GM18909 (cell line): ENCODE measurements at regions not wholly inside any gene's neighbourhood (a gene's known extent, or its start where the extent isn't known, plus 50 kb on each side); places are given as distances from the start of the nearest gene placed in this dataset.

Experiments used
- ATAC-seq: cut with Tn5 transposase; IDR thresholded peaks from one replicate; pipeline ENCODE4 v1.9.1; 2021; ENCODE audit warnings: mild to moderate bottlenecking; ENCODE audit not compliant: unreplicated experiment, poor library complexity

DNA sequence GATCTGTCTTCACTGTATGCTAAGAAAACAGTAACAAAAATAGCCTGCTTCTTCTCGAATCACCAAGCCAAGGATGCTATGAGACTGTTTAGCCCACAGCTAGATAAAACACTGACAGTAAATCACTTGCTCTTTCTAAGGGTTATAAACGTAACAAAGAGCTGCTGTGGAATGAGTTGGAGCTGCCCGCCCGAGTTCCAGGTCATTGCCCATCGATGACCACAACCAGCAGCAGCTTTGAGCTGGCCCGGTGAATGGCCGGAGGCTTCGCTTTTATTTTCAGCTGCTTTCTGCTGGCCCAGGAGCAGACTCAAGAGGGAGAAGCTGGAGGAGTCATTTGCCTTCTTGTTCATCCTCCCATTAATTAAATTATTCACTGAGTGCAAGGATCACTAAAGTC, 82.2 kb upstream of the CDH4 start:
- no peak for ATAC-seq

DNA sequence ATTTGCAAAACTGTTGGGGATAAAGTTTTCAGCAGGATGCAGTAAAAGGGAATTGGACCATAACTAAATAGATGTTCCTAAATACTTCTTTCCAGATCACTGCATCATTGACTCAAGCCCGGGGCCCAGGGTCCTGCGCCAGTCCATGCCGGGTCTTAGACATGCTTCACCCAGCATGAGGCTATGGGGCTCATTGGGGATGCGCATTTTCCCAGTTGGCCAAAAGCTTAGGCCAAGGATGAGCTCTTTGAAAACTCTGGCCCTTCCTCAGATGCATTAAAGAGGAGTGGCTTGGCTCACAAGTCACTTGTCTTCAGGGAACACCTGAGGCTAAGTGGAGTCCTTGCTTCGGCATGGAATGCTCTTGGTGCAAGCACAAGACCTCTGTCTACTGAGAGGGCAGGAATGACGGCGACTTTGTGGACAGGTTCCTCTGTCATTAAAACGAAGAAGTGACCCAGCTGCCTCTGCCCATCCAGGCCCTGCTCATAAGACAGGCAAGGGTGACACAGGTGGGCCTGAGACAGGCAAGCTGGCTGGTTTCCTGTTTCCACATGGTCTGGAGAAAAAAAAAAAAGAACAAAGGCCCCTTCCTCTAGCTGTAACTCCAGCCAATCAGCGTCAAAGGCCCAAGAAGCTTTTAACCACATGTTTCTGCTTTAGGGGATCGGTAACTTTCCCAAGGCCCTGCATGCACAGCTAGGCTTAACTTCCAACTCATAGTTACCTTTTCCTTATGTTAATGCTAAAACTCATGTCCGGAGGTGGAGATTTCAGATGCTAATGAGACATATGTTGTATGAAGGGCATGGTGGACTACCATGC, 81.4 kb upstream of the CDH4 start:
- no peak for ATAC-seq

DNA sequence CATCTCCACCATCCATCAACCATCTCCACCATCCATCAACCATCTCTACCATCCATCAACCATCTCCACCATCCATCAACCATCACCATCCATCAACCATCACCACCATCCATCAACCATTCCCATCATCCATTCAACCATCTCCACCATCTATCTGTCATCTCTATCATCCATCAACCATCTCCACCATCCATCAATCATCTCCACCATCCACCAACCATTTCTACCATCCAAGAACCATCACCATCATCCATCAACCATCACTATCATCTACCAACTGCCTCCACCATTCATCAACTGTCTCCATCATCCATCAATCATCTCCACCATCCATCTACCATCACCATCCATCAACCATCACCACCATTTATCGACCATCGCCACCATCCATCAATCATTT, 78.8 kb upstream of the CDH4 start:
- ATAC-seq, result no peak

DNA sequence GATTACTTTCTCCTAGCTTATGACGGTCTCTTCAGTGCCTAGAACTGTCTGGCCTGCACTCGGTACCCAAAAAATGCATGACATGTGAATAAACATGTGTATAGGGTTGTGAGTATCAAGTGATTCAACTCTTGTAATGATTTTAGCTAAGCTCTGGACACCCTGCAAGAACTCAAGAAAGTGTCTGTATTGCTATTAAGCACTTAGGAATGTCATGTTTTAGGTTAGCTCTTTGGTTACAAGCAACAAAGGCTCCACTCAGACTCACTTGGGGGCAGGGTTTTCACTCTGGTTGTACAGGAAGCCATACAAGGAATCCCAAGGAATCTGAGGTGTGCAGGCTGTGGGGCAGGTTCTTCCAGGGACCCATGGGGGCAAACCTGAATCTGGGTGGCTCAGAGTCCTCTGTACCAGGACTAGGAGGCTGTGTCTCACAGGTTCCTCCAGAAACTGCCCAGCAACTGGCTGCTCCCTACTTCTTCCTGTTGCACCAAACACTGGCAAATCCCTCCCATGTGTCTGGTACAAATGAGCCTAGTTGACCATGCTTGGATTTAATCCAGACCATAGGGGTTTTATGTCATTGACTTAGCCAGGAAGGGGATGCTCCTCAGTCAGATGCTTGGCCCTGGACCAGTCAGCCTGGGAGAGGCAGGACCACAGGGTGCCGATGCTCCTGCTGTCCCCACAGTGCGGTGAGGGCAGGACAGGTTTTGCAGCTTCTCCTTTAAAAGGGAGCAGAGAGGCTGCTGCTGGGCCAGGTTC, 77.9 kb upstream of the CDH4 start:
- ATAC-seq, result no peak

DNA sequence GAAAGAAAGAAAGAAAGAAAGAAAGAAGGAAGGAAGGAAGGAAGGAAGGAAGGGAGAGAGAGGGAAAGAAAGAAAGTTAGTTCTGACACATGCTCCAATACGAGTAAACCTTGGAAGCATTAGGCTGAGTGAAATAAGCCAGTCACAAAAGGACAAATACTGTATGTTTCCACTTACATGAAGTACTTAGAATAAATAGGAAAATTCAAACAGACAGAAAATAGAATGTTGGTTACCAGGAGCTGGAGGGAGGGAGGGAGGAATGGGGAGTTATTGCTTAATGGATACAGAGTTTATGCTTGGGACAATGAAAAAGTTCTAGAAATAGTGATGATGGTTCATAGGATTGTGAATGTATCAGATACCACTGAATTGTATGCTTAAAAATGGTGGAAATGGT, 75.2 kb upstream of the CDH4 start:
- ATAC-seq, result no peak

DNA sequence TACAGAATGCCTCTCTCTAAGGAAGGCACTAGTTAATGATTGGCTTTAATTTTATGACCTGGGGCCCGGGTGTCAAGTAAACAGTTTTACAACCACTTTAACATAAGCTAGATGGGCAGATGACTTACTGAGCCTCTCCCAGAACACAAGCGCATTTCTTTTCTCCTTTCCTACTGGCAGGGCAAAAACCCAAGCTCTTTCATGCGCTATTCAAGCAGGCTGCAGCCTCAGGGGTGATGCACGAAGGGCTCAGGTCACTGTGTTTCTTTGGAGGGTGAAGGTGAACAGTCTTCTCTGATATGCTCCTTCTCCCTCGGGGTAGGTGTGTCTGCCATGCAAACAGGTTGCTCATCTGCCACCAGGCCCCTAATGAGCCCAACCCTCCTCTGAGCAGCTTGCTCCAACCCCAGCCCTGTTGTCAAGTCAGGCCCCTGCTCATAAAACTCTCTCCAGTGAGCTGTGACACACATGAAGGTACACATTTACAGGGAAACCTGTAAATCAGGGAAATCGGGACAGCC, 73.5 kb upstream of the CDH4 start:
- ATAC-seq, result no peak

DNA sequence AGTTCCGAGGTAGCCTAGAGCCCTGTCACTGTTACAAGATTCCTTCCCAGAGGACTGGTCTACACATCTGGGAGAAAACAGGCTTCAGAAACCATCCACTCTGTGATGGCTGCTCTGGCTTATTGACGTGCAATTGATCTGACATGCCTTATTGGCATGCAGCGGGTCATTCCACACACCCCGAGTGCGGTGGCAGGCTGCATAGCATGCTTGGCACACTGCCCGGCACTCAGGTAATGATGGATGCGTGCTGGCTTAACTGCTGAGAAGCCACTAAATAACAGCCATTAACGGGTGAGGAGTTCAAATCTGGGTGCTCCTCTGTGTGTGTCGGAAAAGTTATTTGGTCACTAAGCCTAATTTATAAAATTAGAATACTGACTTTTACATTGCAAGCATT, 67.9 kb upstream of the CDH4 start:
- ATAC-seq, result no peak

DNA sequence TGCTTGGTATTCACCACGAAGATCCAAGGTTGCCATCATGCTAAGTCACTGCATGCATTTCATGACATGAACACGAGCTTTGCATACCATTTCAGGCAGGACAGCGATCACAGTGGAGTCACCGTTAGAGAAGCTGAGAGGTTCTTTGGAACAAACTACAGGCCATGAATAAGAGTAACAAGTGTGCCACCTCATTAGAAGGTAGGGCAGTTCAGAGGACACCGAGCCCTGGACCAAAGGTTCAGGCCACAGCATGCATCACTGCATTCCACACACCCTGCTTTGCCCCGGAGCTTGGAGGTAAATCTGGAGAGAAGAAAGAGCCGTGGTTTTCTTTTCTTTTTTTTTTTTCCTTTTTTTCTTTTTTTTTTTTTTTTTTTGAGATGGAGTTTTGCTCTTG, 66.9 kb upstream of the CDH4 start:
- ATAC-seq, result no peak

DNA sequence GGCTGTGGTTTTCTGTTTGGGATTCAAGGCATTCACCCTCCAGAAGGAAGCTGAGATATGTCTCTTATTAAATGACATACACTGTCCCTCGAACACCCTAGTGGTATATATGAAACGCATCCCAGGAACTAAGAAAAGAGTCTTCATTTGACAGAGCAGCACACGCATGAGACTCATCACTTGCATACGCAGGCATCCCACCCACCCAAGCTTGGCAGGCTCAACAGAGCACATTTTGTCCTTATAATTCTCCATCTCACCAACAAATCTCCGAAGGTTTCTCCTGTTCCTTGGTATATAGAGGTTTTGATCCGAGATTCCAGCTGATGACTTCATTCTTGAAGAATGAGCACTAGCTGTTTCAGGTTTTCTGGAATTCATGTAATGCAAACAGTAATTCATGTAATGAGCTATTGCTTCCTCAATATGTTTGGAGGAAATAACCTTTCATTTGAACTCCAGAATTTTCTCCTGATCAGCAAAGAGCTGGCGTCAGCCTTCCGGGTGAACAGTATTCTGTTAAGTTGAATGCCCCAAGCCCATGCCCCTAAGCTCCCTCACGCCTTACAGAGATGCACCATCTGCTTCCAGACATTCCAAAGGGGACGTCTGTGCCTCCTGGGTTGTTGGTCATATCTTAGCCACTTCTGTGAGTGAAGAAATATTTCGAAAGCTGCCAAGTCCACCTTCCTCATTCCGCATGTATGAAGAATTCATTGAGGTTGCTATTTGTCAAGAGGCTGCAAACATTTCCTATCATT, 66.0 kb upstream of the CDH4 start:
- ATAC-seq, result no peak

DNA sequence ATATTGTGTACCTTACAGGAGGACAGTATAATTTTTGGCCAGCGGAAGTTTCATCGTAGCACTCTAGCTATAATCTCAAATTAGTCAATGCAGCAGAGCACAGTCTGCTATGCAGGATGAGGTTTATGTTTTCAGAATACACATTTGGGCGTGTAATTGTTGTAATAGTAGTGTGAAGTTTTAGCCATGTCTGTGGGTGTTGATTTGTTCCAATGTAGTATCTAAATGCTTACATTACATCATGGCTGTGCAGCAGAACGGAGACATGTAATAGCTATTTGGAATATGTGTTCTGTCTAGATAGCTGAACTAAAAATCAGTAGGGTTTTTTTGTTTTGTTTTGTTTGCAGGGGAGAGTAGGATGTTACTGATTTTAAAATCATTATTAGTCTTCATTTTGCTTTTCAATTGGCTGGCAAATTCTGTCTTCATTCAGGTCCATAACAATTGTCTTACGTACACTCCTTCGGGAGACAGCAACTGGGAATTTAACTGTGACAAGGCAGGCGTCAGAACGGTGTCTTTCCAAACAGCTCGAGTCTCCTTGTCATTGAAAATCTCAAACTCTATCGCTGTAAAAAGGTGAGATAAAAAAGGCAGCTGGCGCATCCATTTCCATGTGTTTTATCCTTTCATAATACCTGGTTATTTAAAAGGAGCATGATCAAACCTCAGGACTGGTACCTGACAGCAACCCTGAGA, 65.1 kb upstream of the CDH4 start:
- no peak for ATAC-seq

DNA sequence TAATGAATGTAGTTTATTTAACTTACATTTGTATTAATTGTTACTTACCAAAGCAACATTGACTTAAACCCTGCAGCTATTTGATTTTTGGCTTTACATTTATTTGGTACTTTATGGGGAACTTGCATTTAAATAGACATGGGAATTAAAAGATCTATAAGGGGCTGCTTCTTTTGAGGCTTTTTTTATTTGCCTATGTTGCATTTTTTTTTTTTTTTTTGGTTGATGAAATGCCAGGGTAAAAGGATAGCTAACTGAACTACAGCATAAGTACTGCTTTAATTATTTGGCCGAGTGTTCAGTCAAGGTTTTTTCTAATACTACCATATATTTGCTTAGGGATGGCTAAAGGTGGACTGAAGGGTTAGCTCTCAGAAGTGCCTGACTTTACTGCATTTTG, 62.5 kb upstream of the CDH4 start:
- ATAC-seq, result no peak

DNA sequence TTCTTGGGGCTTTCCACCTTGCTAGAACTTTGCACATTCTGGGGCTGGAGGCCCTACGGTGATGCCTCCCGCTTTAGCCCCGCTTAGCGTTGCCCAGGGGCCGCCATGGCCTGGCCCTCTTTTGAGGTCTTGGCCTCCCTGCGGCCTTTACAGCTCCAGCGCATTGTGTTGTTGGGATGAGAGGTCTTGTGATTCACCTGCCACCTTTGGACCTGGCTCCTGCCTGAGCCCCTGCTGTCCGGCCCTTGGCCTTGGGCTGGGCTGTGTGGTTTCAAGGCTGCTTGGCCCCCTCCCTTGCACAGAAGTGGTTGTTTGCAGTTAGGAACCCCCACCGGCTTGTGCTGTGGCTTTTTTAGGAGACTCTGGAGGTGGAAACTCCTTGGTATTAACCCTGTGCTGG, 61.0 kb upstream of the CDH4 start:
- no peak for ATAC-seq

DNA sequence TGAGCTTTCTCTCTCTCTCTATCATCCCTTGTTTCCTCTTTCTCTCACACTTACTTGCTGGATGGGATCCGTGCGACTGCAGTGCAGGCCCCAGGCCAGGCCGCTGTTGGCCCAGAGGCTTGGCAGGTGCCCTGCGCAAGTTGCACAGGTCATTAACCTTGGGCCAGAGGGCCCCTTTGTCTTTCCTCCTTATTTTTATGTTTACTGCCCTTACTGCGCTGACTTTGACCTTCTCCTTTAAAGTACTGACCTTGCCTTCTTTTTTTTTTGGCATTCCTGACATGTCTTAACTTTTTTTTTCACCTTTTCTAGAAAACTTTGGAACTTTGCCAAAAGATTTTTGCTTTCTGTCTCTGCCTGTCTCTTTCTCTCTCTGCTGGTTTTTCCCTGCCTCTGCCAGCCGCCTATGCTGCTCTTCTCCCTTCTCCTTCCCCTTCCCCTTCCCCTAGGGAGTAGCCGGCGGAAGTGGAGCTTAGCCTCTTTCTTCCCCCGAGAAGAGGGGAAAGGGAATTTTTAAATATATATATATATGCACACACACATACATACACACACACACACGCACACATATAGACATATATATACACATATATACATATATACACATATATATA, 59.6 kb upstream of the CDH4 start:
- no peak for ATAC-seq

DNA sequence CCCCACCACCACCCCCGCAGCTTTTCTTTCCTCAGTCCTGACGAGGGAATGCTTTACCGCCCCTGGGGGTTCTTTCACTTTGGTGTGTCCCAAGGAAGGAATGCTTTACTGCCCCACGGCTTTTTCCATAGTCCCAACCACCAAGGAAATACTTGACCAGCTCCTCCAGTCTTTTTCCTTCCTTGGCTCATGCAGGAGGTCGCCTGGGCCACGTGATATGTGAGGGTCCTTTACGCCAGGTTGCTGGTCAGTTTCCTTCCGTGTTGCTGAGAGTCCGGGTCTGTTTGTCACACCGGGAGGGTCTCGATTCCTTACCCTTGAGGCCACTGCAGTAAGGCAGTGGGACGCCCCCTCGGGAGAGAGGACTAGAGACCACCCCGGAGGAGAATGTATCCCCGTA, 58.9 kb upstream of the CDH4 start:
- ATAC-seq, result no peak
